HepG2 (cell line): ENCODE measurements at regions not wholly inside any gene's neighbourhood (a gene's known extent, or its start where the extent isn't known, plus 50 kb on each side); places are given as distances from the start of the nearest gene placed in this dataset.

Experiments used
- ATAC-seq: fragments of 200-7000 bp; cut with Tn5 transposase; 3 replicates; pipeline ENCODE4 v1.9.1; 2020; ENCODE audit warnings: mild to moderate bottlenecking, moderate library complexity
- BruUV-seq: library from RNA; stranded (reverse); fragments of 400-500 nt; replicated peaks from 2 replicates; lab custom pipeline; 2021; lab: Mats Ljungman, UMichigan
- CTCF ChIA-PET: fragments of 300-600 bp; formaldehyde crosslinking; extraction: SDS; loops from one replicate; lab custom pipeline; 2021; ENCODE audit warnings: low total read pairs, inconsistent platforms, low intra/inter-chr PET ratio; lab: Yijun Ruan, JAX
- POLR2A ChIA-PET: fragments of 350-600 bp; sonication (Branson Sonifier 250); formaldehyde crosslinking; loops from one replicate; lab custom pipeline; 2020; ENCODE audit warnings: antibody characterized with exemption, inconsistent platforms; lab: Yijun Ruan, JAX
- DNase-seq: peaks from one replicate; pipeline ENCODE4 v3.0.0-alpha.2; 2015; ENCODE audit warnings: low spot score
- FAIRE-seq: peaks from 3 replicates; lab custom pipeline; 2011; peaks lifted over from hg19 to GRCh38; lab: Jason Lieb, UNC
- H2AFZ ChIP-seq: one replicate; pipeline ENCODE4 v1.6.1; 2011; ENCODE audit warnings: low read length, inconsistent platforms
- H3K27ac ChIP-seq: fragments of 300-600 bp; 3 replicates; pipeline ENCODE4 v1.8.0; 2011; ENCODE audit warnings: mixed run types, mild to moderate bottlenecking, mixed read lengths, low read length, inconsistent platforms; ENCODE audit not compliant: insufficient read depth; ENCODE audit errors: extremely low read length
- H3K27me3 ChIP-seq, 2 experiments: fragments of 200-600 bp in 1 of 2; 2 replicates in 1 of 2; 3 replicates in 1 of 2; pipeline versions ENCODE4 v1.6.0 to v1.8.0; 2011; ENCODE audit warnings: low read length in 2 of 2, mild to moderate bottlenecking in 2 of 2, moderate library complexity in 2 of 2, inconsistent platforms in 1 of 2; ENCODE audit not compliant: insufficient read depth in 2 of 2, control insufficient read depth in 1 of 2
- H3K36me3 ChIP-seq, 2 experiments: fragments of 200-600 bp in 1 of 2; replicated peaks in 1 of 2; 2 replicates in 1 of 2; 3 replicates in 1 of 2; pipeline versions ENCODE4 v1.5.1 to v1.8.0; 2011; ENCODE audit warnings: low read length in 2 of 2, inconsistent platforms in 1 of 2; ENCODE audit not compliant: insufficient read depth in 2 of 2, control insufficient read depth in 1 of 2
- H3K4me1 ChIP-seq: 2 replicates; pipeline ENCODE4 v1.5.1; 2012; ENCODE audit warnings: low read length, inconsistent platforms; ENCODE audit not compliant: insufficient read depth
- H3K4me2 ChIP-seq: 2 replicates; pipeline ENCODE4 v1.6.0; 2011; ENCODE audit warnings: low read depth, low read length, inconsistent platforms
- H3K4me3 ChIP-seq, 3 experiments: fragments of 200-600 bp in 1 of 3; sonication (generic), shearing (Covaris generic) in 1 of 3; replicated peaks in 1 of 3; 2 replicates each; pipeline ENCODE4 v1.5.1; 2011 to 2016; ENCODE audit warnings: low read length in 3 of 3, inconsistent platforms in 2 of 3, low read depth in 2 of 3, mild to moderate bottlenecking in 2 of 3, control low read depth in 1 of 3, mixed read lengths in 1 of 3; ENCODE audit not compliant: insufficient read depth in 1 of 3
- H3K79me2 ChIP-seq: one replicate; pipeline ENCODE4 v1.6.1; 2011; ENCODE audit warnings: low read length, inconsistent platforms; ENCODE audit not compliant: insufficient read depth
- H3K9ac ChIP-seq: 2 replicates; pipeline ENCODE4 v1.6.0; 2011; ENCODE audit warnings: mild to moderate bottlenecking, low read depth, low read length, inconsistent platforms; ENCODE audit not compliant: insufficient read depth
- H3K9me3 ChIP-seq: 2 replicates; pipeline ENCODE4 v1.5.1; 2012; ENCODE audit warnings: mild to moderate bottlenecking, low read length
- H4K20me1 ChIP-seq: 2 replicates; pipeline ENCODE4 v1.6.0; 2011; ENCODE audit warnings: inconsistent platforms, mild to moderate bottlenecking, low read length, moderate library complexity; ENCODE audit not compliant: insufficient read depth
- FOXP1 ChIP-seq, 2 experiments: fragments of 450-650 bp in 1 of 2; IDR thresholded peaks; 2 replicates each; pipeline ENCODE4 v1.6.1; 2017 to 2018; ENCODE audit warnings: antibody characterized with exemption in 1 of 2
- PAWR ChIP-seq: sonication (generic); formaldehyde crosslinking; IDR thresholded peaks from 2 replicates; pipeline ENCODE4 v1.4.0; 2020; ENCODE audit warnings: missing genetic modification reagents, mild to moderate bottlenecking, borderline replicate concordance
- ZFP37 ChIP-seq: sonication (generic); formaldehyde crosslinking; IDR thresholded peaks from 2 replicates; pipeline ENCODE4 v1.4.0; 2020; ENCODE audit warnings: missing genetic modification reagents, borderline replicate concordance
- ZNF205 ChIP-seq: IDR thresholded peaks from 2 replicates; pipeline ENCODE4 v1.6.1; 2018; ENCODE audit warnings: missing biosample characterization, missing genetic modification reagents
- ZNF619 ChIP-seq: sonication (generic); formaldehyde crosslinking; IDR thresholded peaks from 2 replicates; pipeline ENCODE4 v1.4.0; 2020; ENCODE audit warnings: mild to moderate bottlenecking, missing genetic modification reagents
- ZNF782 ChIP-seq: sonication (generic); formaldehyde crosslinking; IDR thresholded peaks from 2 replicates; pipeline ENCODE4 v1.4.0; 2020; ENCODE audit warnings: missing genetic modification reagents, mild to moderate bottlenecking, borderline replicate concordance
- WGBS: methylation state at CpG from one replicate; pipeline ENCODE4 v1.1.6; 2017; ENCODE audit warnings: low lambda C conversion rate; 5-methylcytosine and 5-hydroxymethylcytosine counted together
- in situ Hi-C: cut with HindIII; loops from 2 replicates; pipeline ENCODE4 v1.10.0; 2017; ENCODE audit warnings: low pct_unique_long_range_greater_than_20kb; ENCODE audit not compliant: extremely low pct_ligation_motif_present
- intact Hi-C: fragments of 100-400 bp; cut with micrococcal nuclease; formaldehyde crosslinking; loops from one replicate; pipeline ENCODE4 v1.10.0; 2022; ENCODE audit not compliant: unreplicated experiment
- TF ChIP-seq, protein P1 (sequence below): sonication (generic); formaldehyde crosslinking; IDR thresholded peaks from 2 replicates; pipeline ENCODE4 v1.4.0; 2020; ENCODE audit warnings: missing genetic modification reagents, mild to moderate bottlenecking, borderline replicate concordance
- TF ChIP-seq, protein P2 (sequence below): sonication (generic); formaldehyde crosslinking; IDR thresholded peaks from 2 replicates; pipeline ENCODE4 v1.4.0; 2020; ENCODE audit warnings: missing genetic modification reagents

DNA sequence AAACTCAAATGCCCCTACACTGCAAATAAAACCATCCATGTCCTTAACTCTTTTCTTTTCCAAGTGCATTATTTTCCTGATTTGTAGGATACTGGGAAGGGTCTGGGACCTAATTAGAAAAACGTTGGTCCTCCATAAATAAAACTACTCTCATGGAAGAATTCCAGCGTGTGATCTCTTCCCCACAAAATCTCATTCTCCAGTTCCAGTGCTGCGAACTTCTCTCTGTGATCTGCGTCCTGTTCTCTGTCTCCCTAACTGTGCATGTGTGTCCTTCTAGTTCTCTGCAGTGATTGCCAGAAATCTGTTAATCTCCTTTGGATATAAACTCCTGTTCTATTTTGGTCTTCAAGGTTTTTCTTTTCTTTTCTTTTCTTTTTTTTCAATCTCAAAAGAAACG is 148.1 kb downstream of the BBOX1 start (continued):
- no peak for TF ChIP-seq ZFP37 (CRISPR knock-in tag)
- no peak for TF ChIP-seq ZNF619 (CRISPR knock-in tag)
- TF ChIP-seq, protein P1, sequence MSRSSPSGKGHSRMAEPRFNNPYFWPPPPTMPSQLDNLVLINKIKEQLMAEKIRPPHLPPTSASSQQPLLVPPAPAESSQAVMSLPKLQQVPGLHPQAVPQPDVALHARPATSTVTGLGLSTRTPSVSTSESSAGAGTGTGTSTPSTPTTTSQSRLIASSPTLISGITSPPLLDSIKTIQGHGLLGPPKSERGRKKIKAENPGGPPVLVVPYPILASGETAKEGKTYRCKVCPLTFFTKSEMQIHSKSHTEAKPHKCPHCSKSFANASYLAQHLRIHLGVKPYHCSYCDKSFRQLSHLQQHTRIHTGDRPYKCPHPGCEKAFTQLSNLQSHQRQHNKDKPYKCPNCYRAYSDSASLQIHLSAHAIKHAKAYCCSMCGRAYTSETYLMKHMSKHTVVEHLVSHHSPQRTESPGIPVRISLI, result no peak

DNA sequence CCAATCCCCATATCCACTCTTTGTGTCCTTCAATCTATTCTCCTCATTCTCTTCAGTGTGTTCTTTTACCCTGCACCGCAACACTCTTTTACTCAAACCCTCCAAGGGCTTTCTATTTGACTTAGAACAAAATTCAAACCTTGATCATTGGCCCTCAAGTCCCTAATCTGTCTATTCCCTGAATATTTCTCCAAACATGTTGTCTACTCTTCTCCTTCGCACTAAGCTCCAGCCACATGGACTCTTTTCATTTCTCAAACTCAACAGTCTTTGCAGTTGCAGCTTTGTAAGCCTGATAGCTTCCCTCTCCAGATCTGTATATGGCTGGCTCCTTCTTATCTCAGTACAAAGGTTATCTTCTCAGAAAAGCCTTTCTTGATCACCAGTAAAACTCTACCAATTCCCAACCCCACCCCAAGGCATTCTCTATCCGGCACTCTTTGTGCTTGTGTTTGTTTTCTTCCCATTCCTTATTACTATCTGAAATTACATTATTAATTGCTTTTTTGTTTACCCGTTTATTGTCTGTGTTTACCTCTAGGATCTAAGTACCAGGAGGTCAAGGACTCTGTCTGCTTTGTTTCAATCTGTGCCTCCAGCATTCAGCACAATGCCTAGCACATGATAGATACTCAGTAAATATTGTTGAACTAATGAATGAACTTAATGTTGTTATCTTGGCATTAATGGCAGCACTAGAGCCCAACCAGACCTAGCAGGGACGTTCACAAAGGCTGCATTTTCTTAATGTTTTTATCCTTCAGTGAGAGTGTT is 147.4 kb downstream of the BBOX1 start:
- 14% methylated on average over 5 of the region's 5 CpGs for WGBS
- Histone ChIP-seq H3K9ac (no peak overlapping the region), H4K20me1 (no peaks in the 10 kb centered on the region), H3K4me3 (0 out of 6 replicates have a peak overlapping the region, but pooled peaks of 1 of the 3 experiments have one; percentile 5), H3K36me3 (no peaks in the 10 kb centered on the region), H3K79me2 (no peaks in the 10 kb centered on the region), H3K4me2 (peak overlapping the region; percentile 73), H3K4me1 (peaks cover 47% of the 10 kb centered on the region), H3K9me3 (no peaks in the 10 kb centered on the region), H2AFZ (no peak overlapping the region), H3K27ac (no peak overlapping the region), H3K27me3 (no peaks in the 10 kb centered on the region; a peak in 1 of 5 replicates)
- ATAC-seq (peak; percentile 14; the same call in 2 of the 3 replicates), DNase-seq (no peak), FAIRE-seq (no peak)
- intact Hi-C loops, result no loop called here
- CTCF ChIA-PET, result no interaction called here
- no TSS peak for BruUV-seq
- TF ChIP-seq, protein P2, sequence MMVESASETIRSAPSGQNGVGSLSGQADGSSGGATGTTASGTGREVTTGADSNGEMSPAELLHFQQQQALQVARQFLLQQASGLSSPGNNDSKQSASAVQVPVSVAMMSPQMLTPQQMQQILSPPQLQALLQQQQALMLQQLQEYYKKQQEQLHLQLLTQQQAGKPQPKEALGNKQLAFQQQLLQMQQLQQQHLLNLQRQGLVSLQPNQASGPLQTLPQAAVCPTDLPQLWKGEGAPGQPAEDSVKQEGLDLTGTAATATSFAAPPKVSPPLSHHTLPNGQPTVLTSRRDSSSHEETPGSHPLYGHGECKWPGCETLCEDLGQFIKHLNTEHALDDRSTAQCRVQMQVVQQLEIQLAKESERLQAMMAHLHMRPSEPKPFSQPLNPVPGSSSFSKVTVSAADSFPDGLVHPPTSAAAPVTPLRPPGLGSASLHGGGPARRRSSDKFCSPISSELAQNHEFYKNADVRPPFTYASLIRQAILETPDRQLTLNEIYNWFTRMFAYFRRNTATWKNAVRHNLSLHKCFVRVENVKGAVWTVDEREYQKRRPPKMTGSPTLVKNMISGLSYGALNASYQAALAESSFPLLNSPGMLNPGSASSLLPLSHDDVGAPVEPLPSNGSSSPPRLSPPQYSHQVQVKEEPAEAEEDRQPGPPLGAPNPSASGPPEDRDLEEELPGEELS, result peak; percentile 38; the same call in 1 of the 2 replicates
- TF ChIP-seq ZNF205 (CRISPR knock-in tag) (peak; percentile 74; the same call in 1 of the 2 replicates), FOXP1 (IDR thresholded peaks at IDR 0.05) (no peak), FOXP1 (CRISPR knock-in tag; IDR thresholded peaks at IDR 0.05) (peak; percentile 62; the same call in 1 of the 2 replicates), ZNF782 (CRISPR knock-in tag) (no peak), PAWR (CRISPR knock-in tag) (no peak)
- POLR2A ChIA-PET, result interaction anchor here (0.9 to 1.5 kb wide), 3 partner anchors 14 to 285 kb away, joined by 3 to 8 read pairs (median 6); partner anchors contain the start of gene LGR4
- in situ Hi-C loops, result loop anchor here (10.0 kb wide), 1 partner anchor 117 kb away; no protein-coding TSS in a partner anchor
